ENCODE measurements at regions not wholly inside any gene's neighbourhood (a gene's known extent, or its start where the extent isn't known, plus 50 kb on each side); places are given as distances from the start of the nearest gene placed in this dataset.

DNA sequence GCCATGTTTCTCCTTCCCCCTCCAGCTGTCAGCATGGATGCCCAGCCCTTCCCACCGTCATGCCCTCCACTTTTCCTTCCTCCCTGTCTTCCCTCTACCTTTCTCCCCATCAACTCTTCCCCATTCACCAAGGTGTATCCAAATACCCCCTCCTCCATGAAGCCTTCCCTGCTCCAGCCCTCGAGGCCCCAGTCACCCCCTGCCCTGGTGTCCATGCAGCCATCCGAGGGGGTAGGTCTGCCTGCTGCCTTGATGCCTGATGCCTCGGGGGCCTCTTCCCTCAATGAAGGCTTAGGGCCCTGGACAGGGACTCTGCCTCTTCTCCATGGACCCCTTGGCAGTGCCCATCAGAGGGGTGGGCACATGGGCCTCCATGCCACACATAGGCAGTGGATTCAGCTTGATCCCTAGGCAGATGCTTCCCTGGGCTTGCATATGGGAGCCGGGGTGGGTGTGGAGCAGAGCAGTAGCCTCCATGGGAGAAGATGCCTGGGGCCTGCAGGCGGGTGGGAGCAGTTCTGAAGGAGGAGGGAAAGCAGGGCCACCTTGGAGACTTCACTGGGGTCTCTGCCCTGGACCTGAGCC, 795.8 kb downstream of the BRD1 start:
- ChIA-PET POLR2A (no interaction called here), CTCF (no interaction called here)
- no peaks in the 10 kb centered on the region for H3K36me3 ChIP-seq (ENCODE audit: control insufficient read depth in 2 of 2, insufficient read depth in 1 of 2, low read length in 2 of 2)
- H3K9me3 ChIP-seq (ENCODE audit: control insufficient read depth, insufficient read depth, low read depth, low read length) = no peaks in the 10 kb centered on the region
- TF ChIP-seq GLIS1 (tag by site-specific recombination; IDR thresholded peaks at IDR 0.05) = no peak
- no peak for TF ChIP-seq ZNF2 (tag by site-specific recombination; IDR thresholded peaks at IDR 0.05)
- H3K4me3 ChIP-seq (ENCODE audit: low read depth, low read length) = no peak overlapping the region
- no peak overlapping the region for H3K27ac ChIP-seq (ENCODE audit: extremely low read depth, low read depth, low read length)
- H3K4me1 ChIP-seq (ENCODE audit: control insufficient read depth, insufficient read depth, low read length) = no peaks in the 10 kb centered on the region

DNA sequence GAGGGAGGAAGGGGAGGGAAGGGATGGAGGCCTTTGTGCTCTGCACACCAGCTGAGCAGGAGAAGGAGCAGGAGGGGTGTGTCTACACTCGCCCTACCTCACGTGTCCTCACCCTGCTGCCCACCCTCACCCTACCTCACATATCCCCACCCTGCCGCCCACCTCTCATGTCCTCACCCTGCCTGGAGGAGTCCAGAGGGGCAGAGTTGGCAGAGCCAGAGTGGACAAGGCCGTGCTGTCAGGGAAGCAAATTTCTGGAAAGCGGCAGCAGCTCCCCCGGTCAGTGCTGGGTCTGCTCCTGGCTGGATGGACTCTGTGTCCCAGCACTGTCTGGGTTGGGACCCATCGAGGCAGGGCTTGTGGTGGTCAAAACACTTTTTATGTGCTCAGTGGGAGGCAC, 799.6 kb downstream of the BRD1 start:
- Histone ChIP-seq H3K9me3 (ENCODE audit: control insufficient read depth, insufficient read depth, low read depth, low read length) (no peaks in the 10 kb centered on the region), H3K36me3 (ENCODE audit: control insufficient read depth in 2 of 2, insufficient read depth in 1 of 2, low read length in 2 of 2) (no peaks in the 10 kb centered on the region), H3K4me3 (ENCODE audit: low read depth, low read length) (no peak overlapping the region), H3K27ac (ENCODE audit: extremely low read depth, low read depth, low read length) (no peak overlapping the region), H3K4me1 (ENCODE audit: control insufficient read depth, insufficient read depth, low read length) (no peaks in the 10 kb centered on the region)
- TF ChIP-seq, protein P1, sequence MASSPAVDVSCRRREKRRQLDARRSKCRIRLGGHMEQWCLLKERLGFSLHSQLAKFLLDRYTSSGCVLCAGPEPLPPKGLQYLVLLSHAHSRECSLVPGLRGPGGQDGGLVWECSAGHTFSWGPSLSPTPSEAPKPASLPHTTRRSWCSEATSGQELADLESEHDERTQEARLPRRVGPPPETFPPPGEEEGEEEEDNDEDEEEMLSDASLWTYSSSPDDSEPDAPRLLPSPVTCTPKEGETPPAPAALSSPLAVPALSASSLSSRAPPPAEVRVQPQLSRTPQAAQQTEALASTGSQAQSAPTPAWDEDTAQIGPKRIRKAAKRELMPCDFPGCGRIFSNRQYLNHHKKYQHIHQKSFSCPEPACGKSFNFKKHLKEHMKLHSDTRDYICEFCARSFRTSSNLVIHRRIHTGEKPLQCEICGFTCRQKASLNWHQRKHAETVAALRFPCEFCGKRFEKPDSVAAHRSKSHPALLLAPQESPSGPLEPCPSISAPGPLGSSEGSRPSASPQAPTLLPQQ (tag by site-specific recombination; IDR thresholded peaks at IDR 0.05) = no peak
- TF ChIP-seq ZNF791 (tag by site-specific recombination; IDR thresholded peaks at IDR 0.05) (no peak), KLF7 (tag by site-specific recombination; IDR thresholded peaks at IDR 0.05; ENCODE audit: borderline replicate concordance) (no peak), ZNF501 (tag by site-specific recombination; IDR thresholded peaks at IDR 0.05) (no peak)
- ChIA-PET CTCF (interaction anchor here (0.7 to 1.4 kb wide), 2 partner anchors 56 to 245 kb away, joined by 3 read pairs; no protein-coding TSS in a partner anchor), POLR2A (no interaction called here)

DNA sequence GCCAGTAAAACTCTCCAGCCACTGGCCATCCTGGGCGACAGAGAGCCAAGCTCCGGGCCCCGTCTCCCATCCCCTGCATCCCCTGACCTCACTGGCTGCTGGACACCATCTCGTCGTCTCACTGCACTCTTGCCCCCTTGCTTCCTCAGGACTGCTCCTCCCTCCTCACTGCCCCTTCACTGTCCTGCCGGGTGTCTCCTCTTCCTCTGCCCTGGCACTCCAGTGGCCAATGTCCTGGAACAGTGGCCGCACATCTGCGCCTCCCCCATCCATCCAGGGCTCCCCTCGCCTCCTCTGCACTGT, 800.4 kb downstream of the BRD1 start:
- no peaks in the 10 kb centered on the region for H3K36me3 ChIP-seq (ENCODE audit: control insufficient read depth in 2 of 2, insufficient read depth in 1 of 2, low read length in 2 of 2)
- CTCF ChIA-PET = interaction anchor here (0.7 to 1.3 kb wide), 4 partner anchors 10 to 244 kb away, joined by 3 to 5 read pairs (median 4); no protein-coding TSS in a partner anchor
- no peak overlapping the region for H3K27ac ChIP-seq (ENCODE audit: extremely low read depth, low read depth, low read length)
- no peaks in the 10 kb centered on the region for H3K4me1 ChIP-seq (ENCODE audit: control insufficient read depth, insufficient read depth, low read length)
- no peak overlapping the region for H3K4me3 ChIP-seq (ENCODE audit: low read depth, low read length)
- POLR2A ChIA-PET = no interaction called here
- no peak for TF ChIP-seq MYNN (tag by site-specific recombination; IDR thresholded peaks at IDR 0.05; ENCODE audit: borderline replicate concordance)
- TF ChIP-seq SETDB1 (IDR thresholded peaks at IDR 0.05; ENCODE audit: insufficient read length, low read length) = no peak
- TF ChIP-seq, protein P2, sequence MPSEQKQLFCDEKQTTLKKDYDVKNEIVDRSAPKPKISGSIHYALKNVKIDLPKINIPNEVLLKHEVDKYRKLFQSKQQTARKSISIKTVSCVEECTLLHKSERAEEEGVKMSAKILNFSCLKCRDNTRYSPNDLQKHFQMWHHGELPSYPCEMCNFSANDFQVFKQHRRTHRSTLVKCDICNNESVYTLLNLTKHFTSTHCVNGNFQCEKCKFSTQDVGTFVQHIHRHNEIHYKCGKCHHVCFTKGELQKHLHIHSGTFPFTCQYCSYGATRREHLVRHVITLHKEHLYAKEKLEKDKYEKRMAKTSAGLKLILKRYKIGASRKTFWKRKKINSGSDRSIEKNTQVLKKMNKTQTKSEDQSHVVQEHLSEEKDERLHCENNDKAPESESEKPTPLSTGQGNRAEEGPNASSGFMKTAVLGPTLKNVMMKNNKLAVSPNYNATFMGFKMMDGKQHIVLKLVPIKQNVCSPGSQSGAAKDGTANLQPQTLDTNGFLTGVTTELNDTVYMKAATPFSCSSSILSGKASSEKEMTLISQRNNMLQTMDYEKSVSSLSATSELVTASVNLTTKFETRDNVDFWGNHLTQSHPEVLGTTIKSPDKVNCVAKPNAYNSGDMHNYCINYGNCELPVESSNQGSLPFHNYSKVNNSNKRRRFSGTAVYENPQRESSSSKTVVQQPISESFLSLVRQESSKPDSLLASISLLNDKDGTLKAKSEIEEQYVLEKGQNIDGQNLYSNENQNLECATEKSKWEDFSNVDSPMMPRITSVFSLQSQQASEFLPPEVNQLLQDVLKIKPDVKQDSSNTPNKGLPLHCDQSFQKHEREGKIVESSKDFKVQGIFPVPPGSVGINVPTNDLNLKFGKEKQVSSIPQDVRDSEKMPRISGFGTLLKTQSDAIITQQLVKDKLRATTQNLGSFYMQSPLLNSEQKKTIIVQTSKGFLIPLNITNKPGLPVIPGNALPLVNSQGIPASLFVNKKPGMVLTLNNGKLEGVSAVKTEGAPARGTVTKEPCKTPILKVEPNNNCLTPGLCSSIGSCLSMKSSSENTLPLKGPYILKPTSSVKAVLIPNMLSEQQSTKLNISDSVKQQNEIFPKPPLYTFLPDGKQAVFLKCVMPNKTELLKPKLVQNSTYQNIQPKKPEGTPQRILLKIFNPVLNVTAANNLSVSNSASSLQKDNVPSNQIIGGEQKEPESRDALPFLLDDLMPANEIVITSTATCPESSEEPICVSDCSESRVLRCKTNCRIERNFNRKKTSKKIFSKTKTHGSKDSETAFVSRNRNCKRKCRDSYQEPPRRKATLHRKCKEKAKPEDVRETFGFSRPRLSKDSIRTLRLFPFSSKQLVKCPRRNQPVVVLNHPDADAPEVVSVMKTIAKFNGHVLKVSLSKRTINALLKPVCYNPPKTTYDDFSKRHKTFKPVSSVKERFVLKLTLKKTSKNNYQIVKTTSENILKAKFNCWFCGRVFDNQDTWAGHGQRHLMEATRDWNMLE (tag by site-specific recombination; conservative IDR thresholded peaks at IDR 0.05; ENCODE audit: low read depth) = no peak
- H3K9me3 ChIP-seq (ENCODE audit: control insufficient read depth, insufficient read depth, low read depth, low read length) = no peaks in the 10 kb centered on the region

DNA sequence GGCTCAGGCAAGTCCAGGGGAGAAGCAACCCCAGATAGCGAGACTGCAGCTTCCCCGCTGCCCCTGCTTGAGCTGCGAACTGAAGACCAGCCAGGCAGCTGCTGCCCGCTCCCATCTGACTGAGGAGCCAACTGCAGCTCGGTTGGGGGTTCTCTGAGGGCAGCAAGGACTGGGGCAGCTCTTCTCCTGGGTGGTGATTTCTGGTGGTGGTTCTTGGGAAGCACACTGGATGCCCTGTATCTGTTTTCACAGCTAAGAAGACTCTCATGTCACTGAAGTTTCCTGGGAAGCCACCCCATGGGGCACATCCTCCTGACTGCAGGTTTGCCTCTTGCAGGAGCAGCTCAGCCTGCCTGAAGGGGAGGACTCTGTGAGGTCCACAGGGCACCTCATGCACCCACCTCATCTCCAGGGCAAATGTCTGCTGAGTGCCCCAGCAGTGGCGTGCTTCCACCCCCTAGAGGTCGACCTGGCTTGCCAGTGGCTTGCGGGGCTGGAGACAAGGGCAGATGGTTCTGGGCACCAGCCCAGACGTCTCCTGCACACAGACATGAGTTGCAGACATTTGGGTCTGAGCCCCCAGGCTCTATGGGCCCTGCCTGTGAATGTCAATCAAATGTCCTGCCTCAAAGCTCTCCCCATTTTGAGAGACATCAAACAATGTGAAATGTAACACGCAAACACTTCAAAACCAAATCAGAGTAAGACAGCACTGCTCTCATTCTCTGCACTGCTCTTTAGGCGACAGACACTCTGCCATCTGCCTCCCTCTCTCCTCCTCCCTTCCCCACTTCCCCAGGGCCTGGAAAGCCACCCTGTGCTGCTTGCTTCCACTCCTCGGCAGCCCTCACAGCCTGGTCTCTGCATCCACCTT, 800.9 kb downstream of the BRD1 start:
- no peaks in the 10 kb centered on the region for H3K4me1 ChIP-seq (ENCODE audit: control insufficient read depth, insufficient read depth, low read length)
- CTCF ChIA-PET = interaction anchor here (0.6 to 1.3 kb wide), 6 partner anchors 10 to 244 kb away, joined by 3 to 5 read pairs (median 3); no protein-coding TSS in a partner anchor
- no peaks in the 10 kb centered on the region for H3K36me3 ChIP-seq (ENCODE audit: control insufficient read depth in 2 of 2, insufficient read depth in 1 of 2, low read length in 2 of 2)
- POLR2A ChIA-PET = no interaction called here
- H3K4me3 ChIP-seq (ENCODE audit: low read depth, low read length) = no peak overlapping the region
- H3K9me3 ChIP-seq (ENCODE audit: control insufficient read depth, insufficient read depth, low read depth, low read length) = no peaks in the 10 kb centered on the region
- no peak overlapping the region for H3K27ac ChIP-seq (ENCODE audit: extremely low read depth, low read depth, low read length)
- no peak for TF ChIP-seq ZNF211 (tag by site-specific recombination; IDR thresholded peaks at IDR 0.05; ENCODE audit: low read depth)
- TF ChIP-seq ZNF654 (tag by site-specific recombination; IDR thresholded peaks at IDR 0.05; ENCODE audit: low read depth) = no peak
- no peak for TF ChIP-seq ZNF529 (tag by site-specific recombination; IDR thresholded peaks at IDR 0.05; ENCODE audit: insufficient replicate concordance)
- TF ChIP-seq REPIN1 (tag by site-specific recombination; IDR thresholded peaks at IDR 0.05; ENCODE audit: low read depth) = no peak
- no peak for TF ChIP-seq ZNF24 (tag by site-specific recombination; IDR thresholded peaks at IDR 0.05)
- TF ChIP-seq ZNF561 (tag by site-specific recombination; IDR thresholded peaks at IDR 0.05; ENCODE audit: borderline replicate concordance) = no peak
- TF ChIP-seq ZNF623 (tag by site-specific recombination; IDR thresholded peaks at IDR 0.05) = no peak
- TF ChIP-seq ZNF324 (tag by site-specific recombination; IDR thresholded peaks at IDR 0.05) = no peak
- no peak for TF ChIP-seq ZNF133 (tag by site-specific recombination; IDR thresholded peaks at IDR 0.05)
- TF ChIP-seq ZNF48 (tag by site-specific recombination; IDR thresholded peaks at IDR 0.05) = no peak
